SK-N-SH (cell line): ENCODE measurements at regions not wholly inside any gene's neighbourhood (a gene's known extent, or its start where the extent isn't known, plus 50 kb on each side); places are given as distances from the start of the nearest gene placed in this dataset.

Experiments
- CTCF ChIA-PET: fragments of 300-600, 350-600 bp; formaldehyde crosslinking; extraction: SDS; loops from one replicate; lab custom pipeline; 2021; lab: Yijun Ruan, JAX
- POLR2A ChIA-PET: fragments of 350-600 bp; sonication (Branson Sonifier 250); formaldehyde crosslinking; extraction: SDS; loops from one replicate; lab custom pipeline; 2020; ENCODE audit warnings: antibody characterized with exemption, inconsistent platforms; lab: Yijun Ruan, JAX
- DNase-seq: peaks from one replicate; pipeline ENCODE4 v3.0.0; 2012
- H2AFZ ChIP-seq: fragments of 200-600 bp; sonication (generic); 2 replicates; pipeline ENCODE4 v1.8.1; 2016; ENCODE audit warnings: antibody characterized with exemption, mild to moderate bottlenecking, low read depth
- H3F3A ChIP-seq: fragments of 200-600 bp; sonication (generic); replicated peaks from 2 replicates; pipeline ENCODE3; 2016; ENCODE audit warnings: antibody characterized with exemption, mild to moderate bottlenecking; ENCODE audit not compliant: insufficient read depth
- H3K27ac ChIP-seq, 2 experiments: fragments of 200-500 bp in 1 of 2; fragments of 200-600 bp in 1 of 2; sonication (Bioruptor generic) in 1 of 2; sonication (generic), shearing (Covaris generic) in 1 of 2; 2 replicates each; pipeline versions ENCODE4 v1.5.1 to v1.6.1; 2014 to 2016; ENCODE audit warnings: low read depth in 2 of 2, inconsistent platforms in 1 of 2, low read length in 1 of 2, mild to moderate bottlenecking in 1 of 2, mixed read lengths in 1 of 2
- H3K27me3 ChIP-seq: fragments of 200-600 bp; sonication (generic), shearing (Covaris generic); 2 replicates; pipeline ENCODE4 v1.6.1; 2016; ENCODE audit warnings: mixed run types; ENCODE audit not compliant: insufficient read depth
- H3K36me3 ChIP-seq, 2 experiments: fragments of 200-500 bp in 1 of 2; fragments of 200-600 bp in 1 of 2; sonication (Bioruptor generic) in 1 of 2; sonication (generic) in 1 of 2; replicated peaks in 1 of 2; 2 replicates each; pipeline versions ENCODE3 to v1.5.1; 2014 to 2016; ENCODE audit warnings: low read length in 1 of 2, mild to moderate bottlenecking in 1 of 2; ENCODE audit not compliant: insufficient read depth in 2 of 2, control insufficient read depth in 1 of 2
- H3K4me1 ChIP-seq, 2 experiments: fragments of 200-500 bp in 1 of 2; fragments of 200-600 bp in 1 of 2; sonication (Bioruptor generic) in 1 of 2; sonication (generic), shearing (Covaris generic) in 1 of 2; 2 replicates each; pipeline versions ENCODE4 v1.5.1 to v1.6.1; 2014 to 2016; ENCODE audit warnings: low read depth in 1 of 2, low read length in 1 of 2, mixed run types in 1 of 2; ENCODE audit not compliant: insufficient read depth in 2 of 2, control insufficient read depth in 1 of 2
- H3K4me2 ChIP-seq: fragments of 200-600 bp; sonication (generic), shearing (Covaris generic); 2 replicates; pipeline ENCODE4 v1.6.1; 2017; ENCODE audit warnings: mixed run types
- H3K4me3 ChIP-seq, 2 experiments: fragments of 200-500 bp in 1 of 2; fragments of 200-600 bp in 1 of 2; sonication (Bioruptor generic) in 1 of 2; sonication (generic), shearing (Covaris generic) in 1 of 2; 2 replicates each; pipeline versions ENCODE4 v1.5.1 to v1.8.1; 2014 to 2016; ENCODE audit warnings: low read depth in 2 of 2, inconsistent platforms in 1 of 2, low read length in 1 of 2, mild to moderate bottlenecking in 1 of 2, mixed read lengths in 1 of 2, moderate library complexity in 1 of 2
- H3K79me2 ChIP-seq: fragments of 200-600 bp; sonication (generic); 2 replicates; pipeline ENCODE4 v1.8.1; 2017; ENCODE audit warnings: mild to moderate bottlenecking; ENCODE audit not compliant: insufficient read depth
- H3K9ac ChIP-seq: fragments of 200-600 bp; sonication (generic); 2 replicates; pipeline ENCODE4 v1.6.1; 2017; ENCODE audit warnings: mixed run types
- H3K9me2 ChIP-seq: fragments of 200-600 bp; sonication (generic); 2 replicates; pipeline ENCODE4 v1.6.1; 2017; ENCODE audit warnings: mixed run types
- H3K9me3 ChIP-seq: fragments of 200-600 bp; sonication (generic); 2 replicates; pipeline ENCODE4 v1.6.1; 2017; ENCODE audit warnings: mixed run types, mild to moderate bottlenecking, moderate library complexity
- H4K20me1 ChIP-seq: fragments of 200-600 bp; sonication (generic); 2 replicates; pipeline ENCODE4 v1.6.1; 2017; ENCODE audit warnings: mild to moderate bottlenecking, mixed run types; ENCODE audit not compliant: insufficient read depth
- CHD2 ChIP-seq: fragments of 150-350 bp; IDR thresholded peaks from 2 replicates; pipeline ENCODE4 v1.6.1; 2018; ENCODE audit warnings: low read length; ENCODE audit not compliant: partially characterized antibody
- CTCF ChIP-seq: fragments of 200-600 bp; sonication (generic); IDR thresholded peaks from 2 replicates; pipeline ENCODE4 v1.6.1; 2017; ENCODE audit warnings: antibody characterized with exemption, mild to moderate bottlenecking, moderate library complexity
- FOSL2 ChIP-seq: IDR thresholded peaks from 2 replicates; pipeline ENCODE4 v1.4.0; 2012; ENCODE audit warnings: low read depth, mild to moderate bottlenecking, moderate library complexity, borderline replicate concordance
- GABPA ChIP-seq: IDR thresholded peaks from 2 replicates; pipeline ENCODE4 v1.4.0; 2012; ENCODE audit warnings: low read depth, mild to moderate bottlenecking
- IRF3 ChIP-seq: fragments of 150-350 bp; IDR thresholded peaks from 2 replicates; pipeline ENCODE4 v1.6.1; 2016; ENCODE audit warnings: mild to moderate bottlenecking, low read depth, low read length
- JUND ChIP-seq: IDR thresholded peaks from 2 replicates; pipeline ENCODE4 v1.4.0; 2012
- MXI1 ChIP-seq: IDR thresholded peaks from 2 replicates; pipeline ENCODE4 v1.6.1; 2012; ENCODE audit warnings: mild to moderate bottlenecking, low read depth, low read length, improper control_type of control experiment
- NFIC ChIP-seq: IDR thresholded peaks from 2 replicates; pipeline ENCODE4 v1.4.0; 2012; ENCODE audit warnings: borderline replicate concordance
- POLR2AphosphoS5 ChIP-seq: IDR thresholded peaks from 2 replicates; pipeline ENCODE4 v1.6.1; 2012; ENCODE audit warnings: low read depth, low read length
- RCOR1 ChIP-seq: fragments of 150-350 bp; IDR thresholded peaks from 2 replicates; pipeline ENCODE4 v1.6.1; 2017; ENCODE audit warnings: antibody characterized with exemption, low read length
- REST ChIP-seq: IDR thresholded peaks from 2 replicates; pipeline ENCODE4 v1.6.1; 2012; ENCODE audit warnings: mild to moderate bottlenecking, low read depth, low read length, moderate library complexity
- RFX5 ChIP-seq: IDR thresholded peaks from 2 replicates; pipeline ENCODE4 v1.6.1; 2012; ENCODE audit warnings: mild to moderate bottlenecking, improper control_type of control experiment, low read length
- ZBTB33 ChIP-seq: IDR thresholded peaks from 2 replicates; pipeline ENCODE4 v1.4.0; 2012; ENCODE audit warnings: low read depth, borderline replicate concordance
- WGBS: methylation state at CpG from one replicate; pipeline ENCODE4 v1.1.6; 2017; ENCODE audit warnings: low lambda C conversion rate; 5-methylcytosine and 5-hydroxymethylcytosine counted together

GRCh38 chr3:66583424-66584040 lies 82.7 kb upstream of the LRIG1 start:
- Histone ChIP-seq H3K36me3 (no peaks in the 10 kb centered on the region), H3K9ac (no peak overlapping the region), H3K27ac (no peak overlapping the region), H2AFZ (no peak overlapping the region), H3K4me1 (no peaks in the 10 kb centered on the region), H3K4me2 (no peak overlapping the region), H3F3A (no peaks in the 10 kb centered on the region), H3K27me3 (no peaks in the 10 kb centered on the region), H3K79me2 (no peaks in the 10 kb centered on the region), H3K9me2 (no peaks in the 10 kb centered on the region), H4K20me1 (no peaks in the 10 kb centered on the region), H3K4me3 (no peak overlapping the region), H3K9me3 (no peaks in the 10 kb centered on the region)
- 57% methylated on average over 4 of the region's 4 CpGs for WGBS
- ChIA-PET POLR2A (no interaction called here), CTCF (interaction anchor here (1.1 to 2.0 kb wide), 2 partner anchors 10 to 306 kb away, joined by 3 to 4 read pairs; no protein-coding TSS in a partner anchor)
- TF ChIP-seq FOSL2 (no peak), RCOR1 (no peak), CTCF (no peak), GABPA (no peak), CHD2 (no peak)
- no peak for DNase-seq

- Histone ChIP-seq H3K36me3 (no peaks in the 10 kb centered on the region), H3K4me2 (no peak overlapping the region), H4K20me1 (no peaks in the 10 kb centered on the region), H3K79me2 (no peaks in the 10 kb centered on the region), H3K4me1 (no peaks in the 10 kb centered on the region), H3F3A (no peaks in the 10 kb centered on the region), H3K27ac (no peak overlapping the region), H3K27me3 (no peaks in the 10 kb centered on the region), H2AFZ (no peak overlapping the region), H3K9me2 (no peaks in the 10 kb centered on the region), H3K9me3 (no peaks in the 10 kb centered on the region), H3K4me3 (no peak overlapping the region), H3K9ac (no peak overlapping the region)
- 40% methylated on average over 1 of the region's 1 CpG for WGBS
- DNase-seq = no peak
- ChIA-PET CTCF (no interaction called here), POLR2A (no interaction called here)
- no peak for TF ChIP-seq POLR2AphosphoS5
- no peak for TF ChIP-seq JUND
- TF ChIP-seq IRF3 = no peak
Measured at GRCh38 chr3:66585520-66586095, 84.8 kb upstream of the LRIG1 start.

- no peak overlapping the region for H3K27ac ChIP-seq
- no peaks in the 10 kb centered on the region for H3K9me3 ChIP-seq
- ChIA-PET POLR2A (no interaction called here), CTCF (no interaction called here)
- H3K36me3 ChIP-seq = no peaks in the 10 kb centered on the region
- no peaks in the 10 kb centered on the region for H3K9me2 ChIP-seq
- no peaks in the 10 kb centered on the region for H3F3A ChIP-seq
- H3K4me3 ChIP-seq = no peak overlapping the region
- no peak overlapping the region for H3K4me2 ChIP-seq
- 59% methylated on average over 3 of the region's 3 CpGs for WGBS
- no peak overlapping the region for H2AFZ ChIP-seq
- no peaks in the 10 kb centered on the region for H3K79me2 ChIP-seq
- no peaks in the 10 kb centered on the region for H3K4me1 ChIP-seq
- H3K27me3 ChIP-seq = no peaks in the 10 kb centered on the region
- no peak overlapping the region for H3K9ac ChIP-seq
- H4K20me1 ChIP-seq = no peaks in the 10 kb centered on the region
- DNase-seq = no peak
- TF ChIP-seq MXI1 (no peak), JUND (no peak), RFX5 (no peak), REST (no peak), ZBTB33 (no peak), NFIC (no peak)
Measured at GRCh38 chr3:66586853-66587252, 86.0 kb upstream of the LRIG1 start.
